HepG2 (cell line): ENCODE measurements at regions not wholly inside any gene's neighbourhood (a gene's known extent, or its start where the extent isn't known, plus 50 kb on each side); places are given as distances from the start of the nearest gene placed in this dataset.

Source experiments
- AGO2 ChIP-seq: fragments of 200-400 bp; formaldehyde crosslinking; optimal IDR thresholded peaks from 2 replicates; pipeline ENCODE3; 2017; ENCODE audit warnings: mild to moderate bottlenecking, low read depth, low read length, moderate library complexity
- ATF6 ChIP-seq: sonication (generic); formaldehyde crosslinking; conservative IDR thresholded peaks from 2 replicates; pipeline ENCODE4 v1.4.0; 2020; ENCODE audit warnings: missing genetic modification reagents
- BHLHE40 ChIP-seq: IDR thresholded peaks from 2 replicates; pipeline ENCODE4 v1.6.1; 2011; ENCODE audit warnings: low read length, improper control_type of control experiment
- DNMT1 ChIP-seq: sonication (generic); formaldehyde crosslinking; IDR thresholded peaks from 2 replicates; pipeline ENCODE4 v1.5.1; 2020; ENCODE audit warnings: mild to moderate bottlenecking, missing genetic modification reagents
- PREB ChIP-seq: sonication (generic); formaldehyde crosslinking; IDR thresholded peaks from 2 replicates; pipeline ENCODE4 v1.4.0; 2020; ENCODE audit warnings: missing genetic modification reagents
- RARA ChIP-seq: IDR thresholded peaks from 2 replicates; pipeline ENCODE4 v1.6.1; 2016; ENCODE audit warnings: missing genetic modification reagents, missing compliant biosample characterization
- RNF219 ChIP-seq: sonication (generic); formaldehyde crosslinking; IDR thresholded peaks from 2 replicates; pipeline ENCODE4 v1.5.0; 2020; ENCODE audit warnings: mild to moderate bottlenecking, missing genetic modification reagents
- SETDB1 ChIP-seq: sonication (generic); formaldehyde crosslinking; IDR thresholded peaks from 2 replicates; pipeline ENCODE4 v1.5.1; 2020; ENCODE audit warnings: missing genetic modification reagents, mild to moderate bottlenecking, borderline replicate concordance
- TBX2 ChIP-seq: sonication (generic); formaldehyde crosslinking; IDR thresholded peaks from 2 replicates; pipeline ENCODE4 v1.5.0; 2020; ENCODE audit warnings: missing genetic modification reagents, mild to moderate bottlenecking, borderline replicate concordance
- ZNF331 ChIP-seq: sonication (generic); formaldehyde crosslinking; IDR thresholded peaks from 2 replicates; pipeline ENCODE4 v1.4.0; 2020; ENCODE audit warnings: missing genetic modification reagents
- ZNF33B ChIP-seq: sonication (generic); formaldehyde crosslinking; IDR thresholded peaks from 2 replicates; pipeline ENCODE4 v1.5.1; 2020; ENCODE audit warnings: mild to moderate bottlenecking, missing genetic modification reagents
- TF ChIP-seq, protein P1 (sequence below), 2 experiments: sonication (generic) in 1 of 2; formaldehyde crosslinking in 1 of 2; IDR thresholded peaks; 2 replicates each; pipeline versions ENCODE4 v1.4.0 to v1.6.1; 2016 to 2020; ENCODE audit warnings: borderline replicate concordance in 1 of 2, low read depth in 1 of 2, mild to moderate bottlenecking in 1 of 2, missing genetic modification reagents in 1 of 2

GRCh38 chr4:55765070-55765469 lies 54.5 kb upstream of the EXOC1L start (continued):
- TF ChIP-seq ATF6 (CRISPR knock-in tag), result no peak
- TF ChIP-seq PREB (CRISPR knock-in tag), result no peak
- TF ChIP-seq TBX2 (CRISPR knock-in tag), result no peak
- no peak for TF ChIP-seq ZNF33B (CRISPR knock-in tag)
- no peak for TF ChIP-seq ZNF331 (CRISPR knock-in tag)
- no peak for TF ChIP-seq SETDB1 (CRISPR knock-in tag)
- no peak for TF ChIP-seq RNF219 (CRISPR knock-in tag)
- TF ChIP-seq DNMT1, result no peak
- TF ChIP-seq AGO2, result no peak
- TF ChIP-seq BHLHE40, result no peak
- TF ChIP-seq, protein P1, sequence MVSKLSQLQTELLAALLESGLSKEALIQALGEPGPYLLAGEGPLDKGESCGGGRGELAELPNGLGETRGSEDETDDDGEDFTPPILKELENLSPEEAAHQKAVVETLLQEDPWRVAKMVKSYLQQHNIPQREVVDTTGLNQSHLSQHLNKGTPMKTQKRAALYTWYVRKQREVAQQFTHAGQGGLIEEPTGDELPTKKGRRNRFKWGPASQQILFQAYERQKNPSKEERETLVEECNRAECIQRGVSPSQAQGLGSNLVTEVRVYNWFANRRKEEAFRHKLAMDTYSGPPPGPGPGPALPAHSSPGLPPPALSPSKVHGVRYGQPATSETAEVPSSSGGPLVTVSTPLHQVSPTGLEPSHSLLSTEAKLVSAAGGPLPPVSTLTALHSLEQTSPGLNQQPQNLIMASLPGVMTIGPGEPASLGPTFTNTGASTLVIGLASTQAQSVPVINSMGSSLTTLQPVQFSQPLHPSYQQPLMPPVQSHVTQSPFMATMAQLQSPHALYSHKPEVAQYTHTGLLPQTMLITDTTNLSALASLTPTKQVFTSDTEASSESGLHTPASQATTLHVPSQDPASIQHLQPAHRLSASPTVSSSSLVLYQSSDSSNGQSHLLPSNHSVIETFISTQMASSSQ (IDR thresholded peaks at IDR 0.05; ENCODE audit: low read depth), result no peak
- TF ChIP-seq, protein P1 (CRISPR knock-in tag; IDR thresholded peaks at IDR 0.05; ENCODE audit: borderline replicate concordance), result no peak
- no peak for TF ChIP-seq RARA
